Thyroid gland (tissue), 4 donors: ENCODE measurements at regions not wholly inside any gene's neighbourhood (a gene's known extent, or its start where the extent isn't known, plus 50 kb on each side); places are given as distances from the start of the nearest gene placed in this dataset.

ENCODE experiments used
- CTCF ChIP-seq, 6 experiments: fragments of 200-600 bp in 3 of 6; fragments of 450-650 bp in 3 of 6; sonication (generic) in 3 of 6; IDR thresholded peaks; one replicate each; pipeline ENCODE4 v1.5.1; 2016 to 2019; ENCODE audit warnings: antibody characterized with exemption in 6 of 6, mild to moderate bottlenecking in 2 of 6, inconsistent platforms in 1 of 6, moderate library complexity in 1 of 6
- POLR2A ChIP-seq, 2 donors: fragments of 450-650 bp; IDR thresholded peaks; one replicate each; pipeline ENCODE4 v1.6.1; 2017; ENCODE audit warnings: antibody characterized with exemption in 2 of 2, mild to moderate bottlenecking in 2 of 2, moderate library complexity in 1 of 2

- no peak for TF ChIP-seq CTCF (IDR thresholded peaks at IDR 0.05)
- TF ChIP-seq POLR2A (IDR thresholded peaks at IDR 0.05) = no peak
Measured at GRCh38 chr13:74024314-74024713, 109.9 kb downstream of the KLF12 start.
